CD14-positive monocyte (primary cell): ENCODE measurements at regions not wholly inside any gene's neighbourhood (a gene's known extent, or its start where the extent isn't known, plus 50 kb on each side); places are given as distances from the start of the nearest gene placed in this dataset.

Experiments used
- DNase-seq, 3 donors: peaks; one replicate each; pipeline ENCODE4 v3.0.0-alpha.2; 2011 to 2022
- H2AFZ ChIP-seq: 2 replicates; pipeline ENCODE4 v1.6.0; 2012; ENCODE audit warnings: mild to moderate bottlenecking, low read depth, low read length, inconsistent platforms; ENCODE audit not compliant: insufficient read depth, poor library complexity, severe bottlenecking
- H3K27ac ChIP-seq, 2 donors: 1 replicate in 1 of 2; 2 replicates in 1 of 2; pipeline ENCODE4 v1.5.1; 2012 to 2013; ENCODE audit warnings: low read length in 2 of 2, control low read depth in 1 of 2, inconsistent platforms in 1 of 2, low read depth in 1 of 2, mild to moderate bottlenecking in 1 of 2
- H3K27me3 ChIP-seq, 2 donors: one replicate each; pipeline versions ENCODE4 v1.6.0 to v1.6.1; 2011 to 2013; ENCODE audit warnings: low read length in 2 of 2; ENCODE audit not compliant: control insufficient read depth in 2 of 2, insufficient read depth in 2 of 2
- H3K36me3 ChIP-seq, 2 donors: replicated peaks in 1 of 2; 1 replicate in 1 of 2; 2 replicates in 1 of 2; pipeline versions ENCODE4 v1.5.1 to v1.6.1; 2012 to 2013; ENCODE audit warnings: low read length in 2 of 2, control low read depth in 1 of 2, inconsistent platforms in 1 of 2, mild to moderate bottlenecking in 1 of 2; ENCODE audit not compliant: insufficient read depth in 2 of 2, control insufficient read depth in 1 of 2
- H3K4me1 ChIP-seq, 2 donors: 1 replicate in 1 of 2; 2 replicates in 1 of 2; pipeline versions ENCODE4 v1.5.1 to v1.6.1; 2012 to 2013; ENCODE audit warnings: low read length in 2 of 2, control low read depth in 1 of 2, inconsistent platforms in 1 of 2, mild to moderate bottlenecking in 1 of 2, moderate library complexity in 1 of 2; ENCODE audit not compliant: insufficient read depth in 2 of 2, control insufficient read depth in 1 of 2
- H3K4me2 ChIP-seq: replicated peaks from 2 replicates; pipeline ENCODE3; 2012; ENCODE audit warnings: low read length, moderate library complexity, mild to moderate bottlenecking; ENCODE audit not compliant: poor library complexity, severe bottlenecking; ENCODE audit errors: extremely low read depth
- H3K4me3 ChIP-seq, 3 experiments: fragments of 200-600 bp in 1 of 3; sonication (generic) in 1 of 3; replicated peaks in 1 of 3; 1 replicate in 2 of 3; 2 replicates in 1 of 3; pipeline ENCODE4 v1.5.1; 2011 to 2013; ENCODE audit warnings: low read length in 3 of 3, mild to moderate bottlenecking in 3 of 3, control low read depth in 2 of 3, low read depth in 2 of 3, inconsistent platforms in 1 of 3, moderate library complexity in 1 of 3
- H3K79me2 ChIP-seq: 2 replicates; pipeline ENCODE4 v1.6.0; 2012; ENCODE audit warnings: mild to moderate bottlenecking, control low read depth, inconsistent platforms, low read length, moderate library complexity; ENCODE audit not compliant: insufficient read depth
- H3K9ac ChIP-seq: 2 replicates; pipeline ENCODE4 v1.6.0; 2017; ENCODE audit warnings: low read length, mild to moderate bottlenecking; ENCODE audit not compliant: insufficient read depth, poor library complexity, severe bottlenecking
- H3K9me3 ChIP-seq, 2 donors: replicated peaks in 1 of 2; 1 replicate in 1 of 2; 2 replicates in 1 of 2; pipeline versions ENCODE4 v1.5.1 to v1.6.1; 2012 to 2013; ENCODE audit warnings: low read length in 2 of 2, control low read depth in 1 of 2; ENCODE audit not compliant: control insufficient read depth in 1 of 2, insufficient read depth in 1 of 2
- H4K20me1 ChIP-seq: 2 replicates; pipeline ENCODE4 v1.6.0; 2012; ENCODE audit warnings: mild to moderate bottlenecking, low read length, control low read depth, moderate library complexity; ENCODE audit not compliant: insufficient read depth
- H3K27ac Mint-ChIP-seq, 7 donors: one replicate each; pipeline ENCODE4 v1.8.0; 2020; ENCODE audit warnings: mild to moderate bottlenecking in 7 of 7, mixed read lengths in 7 of 7, moderate library complexity in 6 of 7, inconsistent platforms in 2 of 7
- H3K27me3 Mint-ChIP-seq, 3 donors: one replicate each; pipeline ENCODE4 v1.8.0; 2021 to 2022; ENCODE audit warnings: low read depth in 3 of 3, mild to moderate bottlenecking in 3 of 3, mixed read lengths in 3 of 3, moderate library complexity in 3 of 3, inconsistent platforms in 1 of 3
- H3K36me3 Mint-ChIP-seq, 2 donors: one replicate each; pipeline ENCODE4 v1.8.0; 2020; ENCODE audit warnings: mixed read lengths in 2 of 2, inconsistent platforms in 1 of 2, mild to moderate bottlenecking in 1 of 2
- H3K4me1 Mint-ChIP-seq: one replicate; pipeline ENCODE4 v1.8.0; 2020; ENCODE audit warnings: mild to moderate bottlenecking, mixed read lengths
- H3K4me3 Mint-ChIP-seq, 2 donors: one replicate each; pipeline ENCODE4 v1.8.0; 2020; ENCODE audit warnings: mild to moderate bottlenecking in 2 of 2, mixed read lengths in 2 of 2, moderate library complexity in 1 of 2
- H3K9me3 Mint-ChIP-seq, 7 donors: one replicate each; pipeline ENCODE4 v1.8.0; 2020 to 2022; ENCODE audit warnings: mixed read lengths in 7 of 7, mild to moderate bottlenecking in 6 of 7, moderate library complexity in 6 of 7, inconsistent platforms in 2 of 7
- CTCF ChIP-seq: fragments of 200-600 bp; IDR thresholded peaks from one replicate; pipeline ENCODE4 v1.8.0; 2022; ENCODE audit warnings: antibody characterized with exemption, mild to moderate bottlenecking
- WGBS: methylation state at CpG from one replicate; pipeline ENCODE4 v1.1.5; 2013; ENCODE audit warnings: missing lambda C conversion rate; ENCODE audit not compliant: insufficient coverage; 5-methylcytosine and 5-hydroxymethylcytosine counted together
- intact Hi-C, 2 donors: fragments of 100-400 bp; cut with micrococcal nuclease; formaldehyde crosslinking; loops; one replicate each; pipeline versions ENCODE4 v1.15.0 to v1.15.1; 2023

- DNase-seq, result no peak
- Mint-ChIP-seq H3K27ac (no peak overlapping the region), H3K27me3 (peaks cover 0 to 1% (median 0%) of the 10 kb centered on the region in 3 donors), H3K9me3 (peaks cover 0 to 8% (median 2%) of the 10 kb centered on the region in 7 donors), H3K4me1 (no peaks in the 10 kb centered on the region), H3K4me3 (no peak overlapping the region), H3K36me3 (no peaks in the 10 kb centered on the region)
- H3K4me1 ChIP-seq, result no peaks in the 10 kb centered on the region
- H3K9me3 ChIP-seq, result no peaks in the 10 kb centered on the region
- no peak overlapping the region for H2AFZ ChIP-seq
- H3K27me3 ChIP-seq, result no peaks in the 10 kb centered on the region
- H3K4me3 ChIP-seq, result no peak overlapping the region
- no peak for TF ChIP-seq CTCF
- H3K27ac ChIP-seq, result no peak overlapping the region
- no peaks in the 10 kb centered on the region for H4K20me1 ChIP-seq
- intact Hi-C loops, result no loop called here
- WGBS, result 60% methylated on average over 1 of the region's 2 CpGs
- H3K36me3 ChIP-seq, result no peaks in the 10 kb centered on the region
- H3K79me2 ChIP-seq, result no peaks in the 10 kb centered on the region
- H3K9ac ChIP-seq, result no peak overlapping the region
- H3K4me2 ChIP-seq, result no peak overlapping the region
Observed at GRCh38 chr3:159417761-159418160, 570.9 kb upstream of the IL12A start.

GRCh38 chr3:159418571-159419526, 569.8 kb upstream of the IL12A start:
- H3K36me3 Mint-ChIP-seq, result no peaks in the 10 kb centered on the region
- H3K4me1 Mint-ChIP-seq, result no peaks in the 10 kb centered on the region
- H3K9me3 Mint-ChIP-seq, result peaks cover 5 to 12% (median 6%) of the 10 kb centered on the region in 7 donors
- no peaks in the 10 kb centered on the region for H3K27me3 ChIP-seq
- no peaks in the 10 kb centered on the region for H3K79me2 ChIP-seq
- H3K36me3 ChIP-seq, result no peaks in the 10 kb centered on the region
- no peaks in the 10 kb centered on the region for H3K4me1 ChIP-seq
- no peak overlapping the region for H3K4me3 Mint-ChIP-seq
- no peak overlapping the region for H3K27ac Mint-ChIP-seq
- no peak overlapping the region for H3K9ac ChIP-seq
- no peak overlapping the region for H3K4me3 ChIP-seq
- intact Hi-C loops, result no loop called here
- no peaks in the 10 kb centered on the region for H4K20me1 ChIP-seq
- peaks cover 0 to 1% (median 0%) of the 10 kb centered on the region in 3 donors for H3K27me3 Mint-ChIP-seq
- H2AFZ ChIP-seq, result no peak overlapping the region
- H3K9me3 ChIP-seq, result peaks cover 0 to 3% of the 10 kb centered on the region in 2 donors
- 17% methylated on average over 1 of the region's 4 CpGs for WGBS
- no peak overlapping the region for H3K27ac ChIP-seq
- no peak for TF ChIP-seq CTCF
- H3K4me2 ChIP-seq, result no peak overlapping the region
- no peak for DNase-seq
